ENCODE measurements at regions not wholly inside any gene's neighbourhood (a gene's known extent, or its start where the extent isn't known, plus 50 kb on each side); places are given as distances from the start of the nearest gene placed in this dataset.
"Not testable (repeated sequence)": the region's sequence is repeated elsewhere in the genome, so short reads cannot be mapped to it uniquely, and the experiment has no call there.

GRCh38 chr3:130582457-130583153 lies 65.6 kb downstream of the COL6A6 start (continued):
- TF ChIP-seq RBFOX2 (IDR thresholded peaks at IDR 0.05; ENCODE audit: low read depth, low read length) (no peak), ZNF134 (CRISPR knock-in tag; conservative IDR thresholded peaks at IDR 0.05) (no peak), HCFC1 (IDR thresholded peaks at IDR 0.05; ENCODE audit: low read depth, low read length) (no peak), ZNF217 (CRISPR knock-in tag; IDR thresholded peaks at IDR 0.05) (no peak)

DNA sequence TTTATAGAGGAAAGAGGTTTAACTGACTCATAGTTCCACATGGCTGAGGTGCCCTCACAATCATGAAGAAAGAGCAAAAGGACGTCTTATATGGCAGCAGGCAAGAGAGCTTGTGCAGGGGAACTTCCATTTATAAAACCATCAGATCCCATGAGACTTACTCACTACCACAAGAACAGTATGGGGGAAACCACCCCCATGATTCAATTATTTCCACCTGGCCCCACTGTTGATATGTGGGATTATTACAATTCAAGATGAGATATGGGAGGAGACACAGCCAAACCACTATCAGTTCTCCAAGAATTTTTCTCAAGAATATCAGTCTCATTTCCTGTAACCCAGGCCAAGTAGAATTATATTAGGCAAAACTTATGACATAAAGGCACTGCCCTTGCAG lies 77.8 kb downstream of the COL6A6 start:
- FAIRE-seq; H3K27me3 ChIP-seq (ENCODE audit: control insufficient read depth in 2 of 2, insufficient read depth in 2 of 2, low read length in 2 of 2); H3K4me2 ChIP-seq (ENCODE audit: insufficient read depth, low read length); H3K9me1 ChIP-seq (ENCODE audit: control insufficient read depth, insufficient read depth, low read length); H3K4me1 ChIP-seq (replicated peaks in 1 of 2; ENCODE audit: control insufficient read depth in 2 of 2, insufficient read depth in 2 of 2, low read length in 2 of 2); H3K27ac ChIP-seq (ENCODE audit: extremely low read depth, low read depth, low read length); POLR2A ChIA-PET; H3K79me2 ChIP-seq (ENCODE audit: control insufficient read depth, insufficient read depth, low read length); H3K9me3 ChIP-seq (replicated peaks; ENCODE audit: control insufficient read depth, insufficient read depth, low read depth, low read length); H3K9ac ChIP-seq (ENCODE audit: insufficient read depth in 1 of 2, low read depth in 2 of 2, low read length in 2 of 2); H3K36me3 ChIP-seq (ENCODE audit: control insufficient read depth, insufficient read depth, low read length); DNase-seq (ENCODE audit: extremely low read depth in 1 of 4, low spot score in 3 of 4); in situ Hi-C loops (cut with MboI); ATAC-seq; intact Hi-C loops (cut with micrococcal nuclease); BruUV-seq (replicated peaks); H4K20me1 ChIP-seq (replicated peaks; ENCODE audit: control insufficient read depth, insufficient read depth, low read length); H2AFZ ChIP-seq (ENCODE audit: low read depth, low read length); H3K4me3 ChIP-seq; CTCF ChIA-PET (ENCODE audit: low intra/inter-chr PET ratio): not testable (repeated sequence)
- 0% methylated on average over 1 of the region's 1 CpG for WGBS (ENCODE audit: insufficient coverage, low coverage, missing lambda C conversion rate)

GRCh38 chr3:130596484-130596883 lies 79.5 kb downstream of the COL6A6 start:
- H3K4me1 ChIP-seq (replicated peaks in 1 of 2; ENCODE audit: control insufficient read depth in 2 of 2, insufficient read depth in 2 of 2, low read length in 2 of 2): no peaks in the 10 kb centered on the region
- no peaks in the 10 kb centered on the region for H3K9me3 ChIP-seq (replicated peaks; ENCODE audit: control insufficient read depth, insufficient read depth, low read depth, low read length)
- intact Hi-C loops (cut with micrococcal nuclease): no loop called here
- no peaks in the 10 kb centered on the region for H4K20me1 ChIP-seq (replicated peaks; ENCODE audit: control insufficient read depth, insufficient read depth, low read length)
- ChIA-PET POLR2A (no interaction called here), CTCF (ENCODE audit: low intra/inter-chr PET ratio) (no interaction called here)
- no TSS peak for BruUV-seq (replicated peaks)
- 0% methylated on average over 2 of the region's 2 CpGs for WGBS (ENCODE audit: insufficient coverage, low coverage, missing lambda C conversion rate)
- H3K9me1 ChIP-seq (ENCODE audit: control insufficient read depth, insufficient read depth, low read length): no peaks in the 10 kb centered on the region
- H3K27me3 ChIP-seq (ENCODE audit: control insufficient read depth in 2 of 2, insufficient read depth in 2 of 2, low read length in 2 of 2): no peaks in the 10 kb centered on the region; a peak in 1 of 5 replicates
- H3K36me3 ChIP-seq (ENCODE audit: control insufficient read depth, insufficient read depth, low read length): no peaks in the 10 kb centered on the region
- in situ Hi-C loops (cut with MboI): no loop called here
- no peaks in the 10 kb centered on the region for H3K79me2 ChIP-seq (ENCODE audit: control insufficient read depth, insufficient read depth, low read length)
- ATAC-seq (no peak), DNase-seq (ENCODE audit: extremely low read depth in 1 of 4, low spot score in 3 of 4) (no peak), FAIRE-seq (no peak)
- H3K27ac ChIP-seq (ENCODE audit: extremely low read depth, low read depth, low read length): no peak overlapping the region
- no peak overlapping the region for H3K4me3 ChIP-seq
- no peak overlapping the region for H3K4me2 ChIP-seq (ENCODE audit: insufficient read depth, low read length)
- no peak overlapping the region for H3K9ac ChIP-seq (ENCODE audit: insufficient read depth in 1 of 2, low read depth in 2 of 2, low read length in 2 of 2)
- no peak overlapping the region for H2AFZ ChIP-seq (ENCODE audit: low read depth, low read length)
- no peak for TF ChIP-seq NFE2 (IDR thresholded peaks at IDR 0.05; ENCODE audit: low read depth)
- TF ChIP-seq GABPA (tag; conservative IDR thresholded peaks at IDR 0.05; ENCODE audit: low read depth): no peak
- no peak for TF ChIP-seq SP2 (IDR thresholded peaks at IDR 0.05; ENCODE audit: extremely low read depth, low read depth, low read length, poor library complexity, severe bottlenecking)
- TF ChIP-seq FIP1L1 (IDR thresholded peaks at IDR 0.05; ENCODE audit: low read depth, low read length, poor library complexity, severe bottlenecking): no peak
- no peak for TF ChIP-seq DIDO1 (tag; IDR thresholded peaks at IDR 0.05; ENCODE audit: low read depth)
- TF ChIP-seq SMC3 (conservative IDR thresholded peaks at IDR 0.05; ENCODE audit: insufficient read depth, low read depth, low read length): no peak
- TF ChIP-seq, protein P1, sequence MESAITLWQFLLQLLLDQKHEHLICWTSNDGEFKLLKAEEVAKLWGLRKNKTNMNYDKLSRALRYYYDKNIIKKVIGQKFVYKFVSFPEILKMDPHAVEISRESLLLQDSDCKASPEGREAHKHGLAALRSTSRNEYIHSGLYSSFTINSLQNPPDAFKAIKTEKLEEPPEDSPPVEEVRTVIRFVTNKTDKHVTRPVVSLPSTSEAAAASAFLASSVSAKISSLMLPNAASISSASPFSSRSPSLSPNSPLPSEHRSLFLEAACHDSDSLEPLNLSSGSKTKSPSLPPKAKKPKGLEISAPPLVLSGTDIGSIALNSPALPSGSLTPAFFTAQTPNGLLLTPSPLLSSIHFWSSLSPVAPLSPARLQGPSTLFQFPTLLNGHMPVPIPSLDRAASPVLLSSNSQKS (CRISPR knock-in tag; IDR thresholded peaks at IDR 0.05): no peak
- TF ChIP-seq KLF1 (tag; IDR thresholded peaks at IDR 0.05): no peak
- no peak for TF ChIP-seq ZNF143 (CRISPR knock-in tag; IDR thresholded peaks at IDR 0.05)
